HEK293 (cell line): ENCODE measurements at regions not wholly inside any gene's neighbourhood (a gene's known extent, or its start where the extent isn't known, plus 50 kb on each side); places are given as distances from the start of the nearest gene placed in this dataset.

Source experiments
- CTCF ChIA-PET: fragments of 350-600 bp; formaldehyde crosslinking; extraction: SDS; loops from one replicate; lab custom pipeline; 2021; ENCODE audit warnings: antibody characterized with exemption; lab: Yijun Ruan, JAX
- POLR2A ChIA-PET: fragments of 300-600 bp; formaldehyde crosslinking; extraction: SDS; loops from one replicate; lab custom pipeline; 2020; ENCODE audit warnings: antibody characterized with exemption, inconsistent platforms; lab: Yijun Ruan, JAX
- H3K27ac ChIP-seq: fragments of 200-500 bp; sonication (Bioruptor generic); 2 replicates; pipeline ENCODE4 v1.5.1; 2014; ENCODE audit warnings: low read depth, low read length, control low read depth, inconsistent platforms; ENCODE audit errors: extremely low read depth
- H3K36me3 ChIP-seq, 2 experiments: fragments of 200-500 bp in 1 of 2; sonication (Bioruptor generic) in 1 of 2; 1 replicate in 1 of 2; 2 replicates in 1 of 2; pipeline ENCODE4 v1.5.1; 2014 to 2017; ENCODE audit warnings: inconsistent platforms in 2 of 2, low read length in 2 of 2; ENCODE audit not compliant: control insufficient read depth in 2 of 2, insufficient read depth in 1 of 2
- H3K4me1 ChIP-seq: fragments of 200-500 bp; sonication (Bioruptor generic); 2 replicates; pipeline ENCODE4 v1.5.1; 2014; ENCODE audit warnings: mild to moderate bottlenecking, low read length, inconsistent platforms; ENCODE audit not compliant: control insufficient read depth, insufficient read depth
- H3K4me3 ChIP-seq: 2 replicates; pipeline ENCODE4 v1.5.1; 2011; ENCODE audit warnings: low read depth, mild to moderate bottlenecking, control low read depth, low read length, moderate library complexity
- H3K9me3 ChIP-seq: fragments of 200-500 bp; sonication (Bioruptor generic); 2 replicates; pipeline ENCODE4 v1.5.1; 2014; ENCODE audit warnings: low read depth, low read length, inconsistent platforms; ENCODE audit not compliant: control insufficient read depth, insufficient read depth
- RBAK ChIP-seq: fragments of 450-650 bp; formaldehyde crosslinking; IDR thresholded peaks from 2 replicates; pipeline ENCODE4 v1.5.1; 2016; ENCODE audit warnings: missing biosample characterization, missing genetic modification characterization
- SETDB1 ChIP-seq: IDR thresholded peaks from one replicate; pipeline ENCODE4 v1.6.1; 2017; ENCODE audit warnings: mild to moderate bottlenecking, low read length, moderate library complexity, mixed read lengths; ENCODE audit not compliant: insufficient read length
- SP2 ChIP-seq: fragments of 450-650 bp; formaldehyde crosslinking; IDR thresholded peaks from 2 replicates; pipeline ENCODE4 v1.5.1; 2016; ENCODE audit warnings: missing biosample characterization, missing genetic modification characterization
- TCF7L2 ChIP-seq: IDR thresholded peaks from 2 replicates; pipeline ENCODE4 v1.6.1; 2011; ENCODE audit warnings: low read depth, mild to moderate bottlenecking, inconsistent platforms, low read length, moderate library complexity, borderline replicate concordance
- ZNF10 ChIP-seq: fragments of 450-650 bp; formaldehyde crosslinking; IDR thresholded peaks from 2 replicates; pipeline ENCODE4 v1.5.1; 2017; ENCODE audit warnings: missing biosample characterization, missing genetic modification characterization
- ZNF133 ChIP-seq: fragments of 450-650 bp; formaldehyde crosslinking; IDR thresholded peaks from 2 replicates; pipeline ENCODE4 v1.5.1; 2016; ENCODE audit warnings: missing biosample characterization, missing genetic modification characterization
- ZNF404 ChIP-seq: fragments of 450-650 bp; formaldehyde crosslinking; IDR thresholded peaks from 2 replicates; pipeline ENCODE4 v1.5.1; 2017; ENCODE audit warnings: missing biosample characterization, missing genetic modification characterization
- ZNF473 ChIP-seq: fragments of 450-650 bp; formaldehyde crosslinking; IDR thresholded peaks from 2 replicates; pipeline ENCODE4 v1.5.1; 2017; ENCODE audit warnings: missing biosample characterization, missing genetic modification characterization
- ZNF48 ChIP-seq: fragments of 450-650 bp; formaldehyde crosslinking; IDR thresholded peaks from 2 replicates; pipeline ENCODE4 v1.5.1; 2016; ENCODE audit warnings: missing biosample characterization, missing genetic modification characterization
- ZNF514 ChIP-seq: fragments of 450-650 bp; formaldehyde crosslinking; IDR thresholded peaks from 2 replicates; pipeline ENCODE4 v1.5.1; 2016; ENCODE audit warnings: missing biosample characterization, missing genetic modification characterization
- ZNF677 ChIP-seq: fragments of 450-650 bp; IDR thresholded peaks from 2 replicates; pipeline ENCODE4 v1.5.0; 2018; ENCODE audit warnings: missing biosample characterization, mild to moderate bottlenecking, missing genetic modification characterization, moderate library complexity
- ZNF76 ChIP-seq: fragments of 450-650 bp; formaldehyde crosslinking; IDR thresholded peaks from 2 replicates; pipeline ENCODE4; 2016; ENCODE audit warnings: low read depth, missing biosample characterization, missing genetic modification characterization, borderline replicate concordance
- TF ChIP-seq, protein P1 (sequence below): fragments of 450-650 bp; formaldehyde crosslinking; IDR thresholded peaks from 2 replicates; pipeline ENCODE4 v1.5.1; 2016; ENCODE audit warnings: missing biosample characterization, missing genetic modification characterization
- TF ChIP-seq, protein P2 (sequence below): IDR thresholded peaks from 2 replicates; pipeline ENCODE4 v1.6.1; 2011; ENCODE audit warnings: mild to moderate bottlenecking, low read depth, low read length, borderline replicate concordance
- TF ChIP-seq, protein P3 (sequence below): fragments of 450-650 bp; formaldehyde crosslinking; conservative IDR thresholded peaks from 2 replicates; pipeline ENCODE4 v1.5.1; 2016; ENCODE audit warnings: low read depth, missing biosample characterization, missing genetic modification characterization

DNA sequence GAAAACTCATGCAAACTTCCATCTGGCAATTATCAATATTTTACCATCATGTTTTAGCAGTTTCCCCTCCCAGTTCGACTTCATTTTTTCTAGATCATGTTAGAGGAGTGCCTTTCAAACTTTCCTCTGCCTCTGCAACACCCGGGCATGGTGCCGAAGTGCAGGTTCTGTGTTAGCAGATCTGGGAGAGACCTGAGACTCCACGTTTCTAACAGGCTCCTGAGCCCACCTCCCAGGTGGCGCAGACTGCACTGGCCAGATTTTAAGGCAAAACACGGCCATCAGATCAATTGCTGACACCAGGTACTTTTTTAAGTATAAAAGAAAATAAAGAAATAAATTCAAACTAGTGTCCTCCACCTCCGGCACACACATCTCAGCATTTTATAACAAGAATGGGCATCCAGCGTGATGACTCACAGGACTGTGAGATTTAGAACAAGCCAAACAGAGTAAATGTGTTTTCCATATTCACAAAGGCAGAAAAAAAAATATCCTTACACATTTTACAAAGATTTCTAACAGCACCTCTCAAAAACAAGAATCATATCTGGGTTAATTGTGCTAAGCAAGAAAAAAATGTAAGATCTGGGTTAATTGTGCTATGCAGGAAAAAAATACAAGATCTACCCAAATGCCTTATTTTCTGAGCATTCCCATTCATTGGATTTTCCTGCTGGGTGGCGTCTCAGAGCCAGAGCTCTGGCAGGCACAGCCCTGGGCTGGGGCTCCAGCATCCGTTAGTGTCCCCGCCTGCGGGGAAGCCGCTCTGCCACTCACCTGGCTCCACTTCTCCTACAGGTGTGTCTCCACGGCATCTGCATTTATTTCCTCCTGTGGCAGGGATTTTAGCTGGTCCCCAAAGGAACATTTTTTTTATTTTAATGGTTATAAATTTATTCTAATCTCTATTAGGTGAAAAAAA, 127.9 kb upstream of the SOX1 start (continued):
- TF ChIP-seq TCF7L2 (no peak), ZNF404 (tag by site-specific recombination) (no peak), ZNF10 (tag by site-specific recombination) (no peak), SETDB1 (no peak), RBAK (no peak), ZNF677 (tag by site-specific recombination) (no peak), ZNF514 (tag by site-specific recombination) (no peak), SP2 (tag by site-specific recombination) (no peak), ZNF133 (tag by site-specific recombination) (no peak)
- TF ChIP-seq, protein P1, sequence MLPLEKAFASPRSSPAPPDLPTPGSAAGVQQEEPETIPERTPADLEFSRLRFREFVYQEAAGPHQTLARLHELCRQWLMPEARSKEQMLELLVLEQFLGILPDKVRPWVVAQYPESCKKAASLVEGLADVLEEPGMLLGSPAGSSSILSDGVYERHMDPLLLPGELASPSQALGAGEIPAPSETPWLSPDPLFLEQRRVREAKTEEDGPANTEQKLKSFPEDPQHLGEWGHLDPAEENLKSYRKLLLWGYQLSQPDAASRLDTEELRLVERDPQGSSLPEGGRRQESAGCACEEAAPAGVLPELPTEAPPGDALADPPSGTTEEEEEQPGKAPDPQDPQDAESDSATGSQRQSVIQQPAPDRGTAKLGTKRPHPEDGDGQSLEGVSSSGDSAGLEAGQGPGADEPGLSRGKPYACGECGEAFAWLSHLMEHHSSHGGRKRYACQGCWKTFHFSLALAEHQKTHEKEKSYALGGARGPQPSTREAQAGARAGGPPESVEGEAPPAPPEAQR (tag by site-specific recombination): no peak
- TF ChIP-seq, protein P2, sequence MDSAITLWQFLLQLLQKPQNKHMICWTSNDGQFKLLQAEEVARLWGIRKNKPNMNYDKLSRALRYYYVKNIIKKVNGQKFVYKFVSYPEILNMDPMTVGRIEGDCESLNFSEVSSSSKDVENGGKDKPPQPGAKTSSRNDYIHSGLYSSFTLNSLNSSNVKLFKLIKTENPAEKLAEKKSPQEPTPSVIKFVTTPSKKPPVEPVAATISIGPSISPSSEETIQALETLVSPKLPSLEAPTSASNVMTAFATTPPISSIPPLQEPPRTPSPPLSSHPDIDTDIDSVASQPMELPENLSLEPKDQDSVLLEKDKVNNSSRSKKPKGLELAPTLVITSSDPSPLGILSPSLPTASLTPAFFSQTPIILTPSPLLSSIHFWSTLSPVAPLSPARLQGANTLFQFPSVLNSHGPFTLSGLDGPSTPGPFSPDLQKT: no peak
- TF ChIP-seq, protein P3, sequence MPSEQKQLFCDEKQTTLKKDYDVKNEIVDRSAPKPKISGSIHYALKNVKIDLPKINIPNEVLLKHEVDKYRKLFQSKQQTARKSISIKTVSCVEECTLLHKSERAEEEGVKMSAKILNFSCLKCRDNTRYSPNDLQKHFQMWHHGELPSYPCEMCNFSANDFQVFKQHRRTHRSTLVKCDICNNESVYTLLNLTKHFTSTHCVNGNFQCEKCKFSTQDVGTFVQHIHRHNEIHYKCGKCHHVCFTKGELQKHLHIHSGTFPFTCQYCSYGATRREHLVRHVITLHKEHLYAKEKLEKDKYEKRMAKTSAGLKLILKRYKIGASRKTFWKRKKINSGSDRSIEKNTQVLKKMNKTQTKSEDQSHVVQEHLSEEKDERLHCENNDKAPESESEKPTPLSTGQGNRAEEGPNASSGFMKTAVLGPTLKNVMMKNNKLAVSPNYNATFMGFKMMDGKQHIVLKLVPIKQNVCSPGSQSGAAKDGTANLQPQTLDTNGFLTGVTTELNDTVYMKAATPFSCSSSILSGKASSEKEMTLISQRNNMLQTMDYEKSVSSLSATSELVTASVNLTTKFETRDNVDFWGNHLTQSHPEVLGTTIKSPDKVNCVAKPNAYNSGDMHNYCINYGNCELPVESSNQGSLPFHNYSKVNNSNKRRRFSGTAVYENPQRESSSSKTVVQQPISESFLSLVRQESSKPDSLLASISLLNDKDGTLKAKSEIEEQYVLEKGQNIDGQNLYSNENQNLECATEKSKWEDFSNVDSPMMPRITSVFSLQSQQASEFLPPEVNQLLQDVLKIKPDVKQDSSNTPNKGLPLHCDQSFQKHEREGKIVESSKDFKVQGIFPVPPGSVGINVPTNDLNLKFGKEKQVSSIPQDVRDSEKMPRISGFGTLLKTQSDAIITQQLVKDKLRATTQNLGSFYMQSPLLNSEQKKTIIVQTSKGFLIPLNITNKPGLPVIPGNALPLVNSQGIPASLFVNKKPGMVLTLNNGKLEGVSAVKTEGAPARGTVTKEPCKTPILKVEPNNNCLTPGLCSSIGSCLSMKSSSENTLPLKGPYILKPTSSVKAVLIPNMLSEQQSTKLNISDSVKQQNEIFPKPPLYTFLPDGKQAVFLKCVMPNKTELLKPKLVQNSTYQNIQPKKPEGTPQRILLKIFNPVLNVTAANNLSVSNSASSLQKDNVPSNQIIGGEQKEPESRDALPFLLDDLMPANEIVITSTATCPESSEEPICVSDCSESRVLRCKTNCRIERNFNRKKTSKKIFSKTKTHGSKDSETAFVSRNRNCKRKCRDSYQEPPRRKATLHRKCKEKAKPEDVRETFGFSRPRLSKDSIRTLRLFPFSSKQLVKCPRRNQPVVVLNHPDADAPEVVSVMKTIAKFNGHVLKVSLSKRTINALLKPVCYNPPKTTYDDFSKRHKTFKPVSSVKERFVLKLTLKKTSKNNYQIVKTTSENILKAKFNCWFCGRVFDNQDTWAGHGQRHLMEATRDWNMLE (tag by site-specific recombination): no peak

DNA sequence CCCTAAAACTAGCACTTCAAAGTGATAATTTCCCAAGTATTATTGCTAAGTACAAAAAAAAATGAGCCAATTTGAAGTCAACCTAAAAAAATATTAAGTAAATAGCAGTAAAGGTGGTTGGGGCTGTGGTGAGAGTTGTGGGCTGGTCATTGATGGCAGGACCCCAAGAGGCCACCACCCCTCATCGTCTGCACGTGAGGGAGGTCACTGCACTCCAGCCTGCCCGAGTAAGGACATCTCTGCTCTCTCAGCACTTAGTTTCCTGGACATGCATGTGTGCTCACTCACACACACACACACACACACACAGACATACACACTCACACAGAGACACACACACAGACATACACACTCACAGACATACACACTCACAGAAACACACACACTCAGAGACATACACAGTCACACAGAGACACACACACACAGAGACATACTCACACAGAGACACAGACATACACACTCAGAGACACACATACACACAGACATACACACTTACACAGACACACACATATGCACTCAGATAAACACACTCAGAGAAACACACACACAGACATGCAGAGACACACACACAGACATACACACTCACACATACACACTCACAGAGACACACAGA, 127.2 kb upstream of the SOX1 start:
- Histone ChIP-seq H3K27ac (no peak overlapping the region), H3K9me3 (no peaks in the 10 kb centered on the region), H3K36me3 (no peaks in the 10 kb centered on the region), H3K4me3 (no peak overlapping the region), H3K4me1 (no peaks in the 10 kb centered on the region)
- CTCF ChIA-PET: no interaction called here
- TF ChIP-seq ZNF473 (tag by site-specific recombination) (peak; percentile 30; the same call in 1 of the 2 replicates), ZNF76 (tag by site-specific recombination) (no peak), ZNF48 (0 out of 2 replicates have a peak, but pooled peaks have one; percentile 75)
- POLR2A ChIA-PET: no interaction called here
